8988T (cell line): ENCODE measurements at regions not wholly inside any gene's neighbourhood (a gene's known extent, or its start where the extent isn't known, plus 50 kb on each side); places are given as distances from the start of the nearest gene placed in this dataset.

Source experiments
- DNase-seq: peaks from one replicate; pipeline ENCODE4 v3.0.0; 2011

- no peak for DNase-seq
These were observed 79.7 kb upstream of the SNRK start for GRCh38 chr3:43206632-43207031.

- no peak for DNase-seq
These were observed 80.2 kb upstream of the SNRK start for GRCh38 chr3:43206105-43206504.

GRCh38 chr3:43203022-43203421, 83.3 kb upstream of the SNRK start:
- no peak for DNase-seq

- no peak for DNase-seq
These were observed 84.8 kb upstream of the SNRK start for GRCh38 chr3:43201581-43201980.

GRCh38 chr3:43199645-43200306, 86.6 kb upstream of the SNRK start:
- DNase-seq: no peak

- no peak for DNase-seq
These were observed 87.3 kb upstream of the SNRK start for GRCh38 chr3:43198791-43199644.

GRCh38 chr3:43198301-43198700, 88.0 kb upstream of the SNRK start:
- no peak for DNase-seq

- no peak for DNase-seq
These were observed 89.2 kb upstream of the SNRK start for GRCh38 chr3:43197181-43197580.

- DNase-seq: no peak
These were observed 89.6 kb upstream of the SNRK start for GRCh38 chr3:43196721-43197120.

- no peak for DNase-seq
These were observed 89.2 kb upstream of the POMGNT2 start for GRCh38 chr3:43195115-43195498.

GRCh38 chr3:43194490-43195114, 88.7 kb upstream of the POMGNT2 start:
- no peak for DNase-seq

GRCh38 chr3:43194069-43194468, 88.2 kb upstream of the POMGNT2 start:
- no peak for DNase-seq

- DNase-seq: no peak
These were observed 86.1 kb upstream of the POMGNT2 start for GRCh38 chr3:43192028-43192427.

GRCh38 chr3:43191116-43191515, 85.2 kb upstream of the POMGNT2 start:
- DNase-seq: no peak

- DNase-seq: no peak
These were observed 84.8 kb upstream of the POMGNT2 start for GRCh38 chr3:43190670-43191069.

GRCh38 chr3:43187836-43188479, 82.1 kb upstream of the POMGNT2 start:
- DNase-seq: no peak

GRCh38 chr3:43185983-43186314, 80.1 kb upstream of the POMGNT2 start:
- DNase-seq: no peak

- DNase-seq: no peak
These were observed 79.5 kb upstream of the POMGNT2 start for GRCh38 chr3:43185274-43185982.

- no peak for DNase-seq
These were observed 77.6 kb upstream of the POMGNT2 start for GRCh38 chr3:43183456-43183855.

GRCh38 chr3:43181202-43181821, 75.4 kb upstream of the POMGNT2 start:
- DNase-seq: no peak

- no peak for DNase-seq
These were observed 74.8 kb upstream of the POMGNT2 start for GRCh38 chr3:43180694-43181093.

- DNase-seq: peak; percentile 52
These were observed 74.1 kb upstream of the POMGNT2 start for GRCh38 chr3:43180027-43180426.
